Posterior cingulate gyrus (tissue), 11 donors: ENCODE measurements at regions not wholly inside any gene's neighbourhood (a gene's known extent, or its start where the extent isn't known, plus 50 kb on each side); places are given as distances from the start of the nearest gene placed in this dataset.

ENCODE experiments used
- DNase-seq, 10 donors: peaks; one replicate each; pipeline versions ENCODE4 v3.0.0 to v3.0.0-alpha.2; 2020 to 2021; ENCODE audit warnings: mixed read lengths in 3 of 10
- intact Hi-C: fragments of 100-400 bp; cut with DNase I; formaldehyde crosslinking; loops from one replicate; pipeline ENCODE4 v1.15.1; 2023

- intact Hi-C loops, result no loop called here
- no peak for DNase-seq
Observed at GRCh38 chr9:28661853-28662252, 1088.6 kb upstream of the C9orf72 start.

GRCh38 chr9:28662675-28663074, 1089.4 kb upstream of the C9orf72 start:
- intact Hi-C loops, result no loop called here
- DNase-seq, result no peak

- intact Hi-C loops, result no loop called here
Observed at GRCh38 chr9:28668158-28668557, 1094.9 kb upstream of the C9orf72 start.

GRCh38 chr9:28671000-28671399, 1097.7 kb upstream of the C9orf72 start:
- DNase-seq, result no peak
- intact Hi-C loops, result no loop called here

More at GRCh38 chr9:28668158-28668557, 1094.9 kb upstream of the C9orf72 start:
- DNase-seq, result no peak

GRCh38 chr9:28678097-28678496, 1104.8 kb upstream of the C9orf72 start:
- DNase-seq, result peak in 1 of 10 donors; percentile 35
- intact Hi-C loops, result no loop called here

- intact Hi-C loops, result no loop called here
- DNase-seq, result no peak
Observed at GRCh38 chr9:28688172-28688571, 1114.9 kb upstream of the C9orf72 start.

GRCh38 chr9:28692012-28692411, 1118.7 kb upstream of the C9orf72 start:
- peak in 2 of 10 donors; percentile 25 to 52 for DNase-seq
- intact Hi-C loops, result no loop called here

GRCh38 chr9:28696960-28697359, 1123.7 kb upstream of the C9orf72 start:
- intact Hi-C loops, result no loop called here
- DNase-seq, result no peak

GRCh38 chr9:28699632-28700031, 1126.4 kb upstream of the C9orf72 start:
- DNase-seq, result no peak
- intact Hi-C loops, result no loop called here

- intact Hi-C loops, result no loop called here
- no peak for DNase-seq
Observed at GRCh38 chr9:28707616-28708015, 1134.3 kb upstream of the C9orf72 start.

GRCh38 chr9:28714188-28714587, 1140.9 kb upstream of the C9orf72 start:
- DNase-seq, result no peak
- intact Hi-C loops, result no loop called here

GRCh38 chr9:28718226-28718625, 1144.9 kb upstream of the C9orf72 start:
- intact Hi-C loops, result no loop called here
- no peak for DNase-seq

GRCh38 chr9:28720746-28721145, 1147.5 kb upstream of the C9orf72 start:
- intact Hi-C loops, result no loop called here
- DNase-seq, result no peak

- DNase-seq, result no peak
- intact Hi-C loops, result no loop called here
Observed at GRCh38 chr9:28730111-28730510, 1156.8 kb upstream of the C9orf72 start.

- DNase-seq, result no peak
- intact Hi-C loops, result no loop called here
Observed at GRCh38 chr9:28735738-28736342, 1162.6 kb upstream of the C9orf72 start.

GRCh38 chr9:28741459-28741858, 1168.2 kb upstream of the C9orf72 start:
- intact Hi-C loops, result no loop called here
- peak in 3 of 10 donors; percentile 21 to 49 (median 41) for DNase-seq

GRCh38 chr9:28747351-28747985, 1174.2 kb upstream of the C9orf72 start:
- intact Hi-C loops, result no loop called here
- no peak for DNase-seq

- no peak for DNase-seq
- intact Hi-C loops, result no loop called here
Observed at GRCh38 chr9:28750136-28750535, 1176.9 kb upstream of the C9orf72 start.

- DNase-seq, result no peak
- intact Hi-C loops, result no loop called here
Observed at GRCh38 chr9:28758341-28758740, 1185.1 kb upstream of the C9orf72 start.

GRCh38 chr9:28758971-28759370, 1185.7 kb upstream of the C9orf72 start:
- intact Hi-C loops, result no loop called here
- DNase-seq, result no peak

- DNase-seq, result no peak
- intact Hi-C loops, result loop anchor here (5.0 kb wide), 1 partner anchor 50 kb away; no protein-coding TSS in a partner anchor
Observed at GRCh38 chr9:28762167-28762566, 1188.9 kb upstream of the C9orf72 start.

- intact Hi-C loops, result loop anchor here (5.0 kb wide), 1 partner anchor 48 kb away; no protein-coding TSS in a partner anchor
- no peak for DNase-seq
Observed at GRCh38 chr9:28764532-28764931, 1191.3 kb upstream of the C9orf72 start.
